ENCODE measurements at regions not wholly inside any gene's neighbourhood (a gene's known extent, or its start where the extent isn't known, plus 50 kb on each side); places are given as distances from the start of the nearest gene placed in this dataset.

DNA sequence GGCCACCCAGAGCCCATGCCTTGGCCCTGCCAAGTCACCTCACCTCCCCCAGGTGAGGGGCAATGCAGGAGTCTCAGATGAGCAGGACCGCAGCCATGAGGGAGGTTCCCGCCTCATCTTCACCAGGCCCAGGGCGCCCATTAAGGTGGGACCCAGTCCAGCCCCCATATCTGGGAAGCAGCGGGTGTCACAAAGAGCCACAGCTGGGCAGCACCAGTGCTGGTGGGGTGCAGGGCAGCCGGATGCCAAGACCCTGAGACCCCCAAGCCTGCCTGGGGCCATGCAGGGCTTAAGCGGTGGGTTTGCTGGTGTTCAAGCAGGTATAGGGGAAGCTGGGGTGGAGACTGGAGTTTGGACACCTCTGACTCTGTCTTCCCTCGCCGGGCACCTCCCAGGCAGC, 237.8 kb upstream of the GSE1 start:
- no peaks in the 10 kb centered on the region for H3K27me3 ChIP-seq (ENCODE audit: insufficient read depth, low read depth, low read length)
- H3K36me3 ChIP-seq (ENCODE audit: insufficient read depth, low read length): no peaks in the 10 kb centered on the region
- H3K9me3 ChIP-seq (ENCODE audit: low read length): no peaks in the 10 kb centered on the region
- H4K20me1 ChIP-seq (ENCODE audit: insufficient read depth): no peaks in the 10 kb centered on the region
- no peak overlapping the region for H2AFZ ChIP-seq (ENCODE audit: low read depth, low read length)
- H3K9ac ChIP-seq (ENCODE audit: low read length): no peak overlapping the region
- no peaks in the 10 kb centered on the region for H3F3A ChIP-seq (ENCODE audit: insufficient read depth, low read length, poor library complexity, severe bottlenecking)
- H3K4me2 ChIP-seq (ENCODE audit: low read length): no peak overlapping the region
- no peak for TF ChIP-seq EZH2 (IDR thresholded peaks at IDR 0.05; ENCODE audit: borderline replicate concordance, insufficient read depth, low read length, poor library complexity, severe bottlenecking)
- TF ChIP-seq EP300 (conservative IDR thresholded peaks at IDR 0.05; ENCODE audit: poor library complexity, severe bottlenecking): no peak
- TF ChIP-seq MXI1 (conservative IDR thresholded peaks at IDR 0.05; ENCODE audit: poor library complexity, severe bottlenecking): no peak
- no peak for TF ChIP-seq RAD21 (conservative IDR thresholded peaks at IDR 0.05)
- no peak for TF ChIP-seq POLR2AphosphoS5 (IDR thresholded peaks at IDR 0.05)
- TF ChIP-seq SMC3 (conservative IDR thresholded peaks at IDR 0.05; ENCODE audit: poor library complexity): no peak
- TF ChIP-seq TAF1 (IDR thresholded peaks at IDR 0.05; ENCODE audit: low read depth): no peak
- TF ChIP-seq, protein P1, sequence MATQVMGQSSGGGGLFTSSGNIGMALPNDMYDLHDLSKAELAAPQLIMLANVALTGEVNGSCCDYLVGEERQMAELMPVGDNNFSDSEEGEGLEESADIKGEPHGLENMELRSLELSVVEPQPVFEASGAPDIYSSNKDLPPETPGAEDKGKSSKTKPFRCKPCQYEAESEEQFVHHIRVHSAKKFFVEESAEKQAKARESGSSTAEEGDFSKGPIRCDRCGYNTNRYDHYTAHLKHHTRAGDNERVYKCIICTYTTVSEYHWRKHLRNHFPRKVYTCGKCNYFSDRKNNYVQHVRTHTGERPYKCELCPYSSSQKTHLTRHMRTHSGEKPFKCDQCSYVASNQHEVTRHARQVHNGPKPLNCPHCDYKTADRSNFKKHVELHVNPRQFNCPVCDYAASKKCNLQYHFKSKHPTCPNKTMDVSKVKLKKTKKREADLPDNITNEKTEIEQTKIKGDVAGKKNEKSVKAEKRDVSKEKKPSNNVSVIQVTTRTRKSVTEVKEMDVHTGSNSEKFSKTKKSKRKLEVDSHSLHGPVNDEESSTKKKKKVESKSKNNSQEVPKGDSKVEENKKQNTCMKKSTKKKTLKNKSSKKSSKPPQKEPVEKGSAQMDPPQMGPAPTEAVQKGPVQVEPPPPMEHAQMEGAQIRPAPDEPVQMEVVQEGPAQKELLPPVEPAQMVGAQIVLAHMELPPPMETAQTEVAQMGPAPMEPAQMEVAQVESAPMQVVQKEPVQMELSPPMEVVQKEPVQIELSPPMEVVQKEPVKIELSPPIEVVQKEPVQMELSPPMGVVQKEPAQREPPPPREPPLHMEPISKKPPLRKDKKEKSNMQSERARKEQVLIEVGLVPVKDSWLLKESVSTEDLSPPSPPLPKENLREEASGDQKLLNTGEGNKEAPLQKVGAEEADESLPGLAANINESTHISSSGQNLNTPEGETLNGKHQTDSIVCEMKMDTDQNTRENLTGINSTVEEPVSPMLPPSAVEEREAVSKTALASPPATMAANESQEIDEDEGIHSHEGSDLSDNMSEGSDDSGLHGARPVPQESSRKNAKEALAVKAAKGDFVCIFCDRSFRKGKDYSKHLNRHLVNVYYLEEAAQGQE (IDR thresholded peaks at IDR 0.05; ENCODE audit: borderline replicate concordance): no peak
- TF ChIP-seq, protein P2, sequence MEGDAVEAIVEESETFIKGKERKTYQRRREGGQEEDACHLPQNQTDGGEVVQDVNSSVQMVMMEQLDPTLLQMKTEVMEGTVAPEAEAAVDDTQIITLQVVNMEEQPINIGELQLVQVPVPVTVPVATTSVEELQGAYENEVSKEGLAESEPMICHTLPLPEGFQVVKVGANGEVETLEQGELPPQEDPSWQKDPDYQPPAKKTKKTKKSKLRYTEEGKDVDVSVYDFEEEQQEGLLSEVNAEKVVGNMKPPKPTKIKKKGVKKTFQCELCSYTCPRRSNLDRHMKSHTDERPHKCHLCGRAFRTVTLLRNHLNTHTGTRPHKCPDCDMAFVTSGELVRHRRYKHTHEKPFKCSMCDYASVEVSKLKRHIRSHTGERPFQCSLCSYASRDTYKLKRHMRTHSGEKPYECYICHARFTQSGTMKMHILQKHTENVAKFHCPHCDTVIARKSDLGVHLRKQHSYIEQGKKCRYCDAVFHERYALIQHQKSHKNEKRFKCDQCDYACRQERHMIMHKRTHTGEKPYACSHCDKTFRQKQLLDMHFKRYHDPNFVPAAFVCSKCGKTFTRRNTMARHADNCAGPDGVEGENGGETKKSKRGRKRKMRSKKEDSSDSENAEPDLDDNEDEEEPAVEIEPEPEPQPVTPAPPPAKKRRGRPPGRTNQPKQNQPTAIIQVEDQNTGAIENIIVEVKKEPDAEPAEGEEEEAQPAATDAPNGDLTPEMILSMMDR (IDR thresholded peaks at IDR 0.05; ENCODE audit: poor library complexity, severe bottlenecking): no peak
- no peaks in the 10 kb centered on the region for H3K9me2 ChIP-seq (ENCODE audit: insufficient read depth, low read length)
- H3K4me3 ChIP-seq (ENCODE audit: low read length): no peak overlapping the region
- H3K27ac ChIP-seq (ENCODE audit: low read length): no peak overlapping the region
- no peaks in the 10 kb centered on the region for H3K79me2 ChIP-seq (replicated peaks; ENCODE audit: insufficient read depth, low read length)

DNA sequence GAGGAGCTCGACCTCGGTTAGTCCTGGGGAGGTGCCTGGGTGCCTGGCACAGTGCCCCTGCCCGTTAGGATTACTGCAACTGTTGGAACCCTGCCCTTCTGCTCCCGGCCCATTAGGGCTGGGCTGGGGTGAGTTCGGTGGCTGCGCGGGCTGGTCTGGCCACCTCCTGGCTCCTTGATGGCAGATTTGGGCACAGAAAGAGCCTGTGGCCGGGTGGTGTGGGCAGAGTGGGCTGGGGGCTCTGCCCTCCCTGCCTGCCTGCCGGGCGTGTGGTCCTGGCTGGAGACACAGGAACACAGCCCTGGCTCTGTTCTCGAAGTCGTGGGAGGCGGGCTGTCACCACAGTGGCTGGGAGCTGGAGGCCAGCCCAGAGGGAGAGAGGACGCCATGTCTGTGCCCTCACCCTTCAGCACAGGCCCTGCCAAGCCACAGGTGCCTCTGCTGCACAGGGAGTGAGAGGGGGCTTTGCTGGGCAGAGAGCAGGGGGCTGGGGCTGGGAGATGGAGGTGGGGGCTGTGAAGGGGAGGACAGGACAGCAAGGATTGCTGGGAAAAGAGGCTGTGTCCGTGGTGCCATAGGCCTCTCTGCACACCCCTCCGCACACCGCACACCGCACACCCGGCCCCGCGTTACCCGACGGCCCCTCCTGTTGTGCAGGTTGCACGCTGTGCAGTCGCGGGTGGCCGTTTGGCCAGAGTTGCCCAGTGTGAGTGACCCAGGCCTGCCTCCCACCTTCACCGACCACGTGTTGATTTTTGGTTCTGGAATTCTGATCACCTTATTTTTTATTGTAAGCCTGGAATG, 236.6 kb upstream of the GSE1 start:
- H3K4me2 ChIP-seq (ENCODE audit: low read length): no peak overlapping the region
- H3K4me3 ChIP-seq (ENCODE audit: low read length): no peak overlapping the region
- TF ChIP-seq MXI1 (conservative IDR thresholded peaks at IDR 0.05; ENCODE audit: poor library complexity, severe bottlenecking) (no peak), TAF1 (IDR thresholded peaks at IDR 0.05; ENCODE audit: low read depth) (no peak), POLR2AphosphoS5 (IDR thresholded peaks at IDR 0.05) (no peak), RAD21 (conservative IDR thresholded peaks at IDR 0.05) (no peak)
- TF ChIP-seq, protein P1 (IDR thresholded peaks at IDR 0.05; ENCODE audit: borderline replicate concordance): no peak
- H3K9me2 ChIP-seq (ENCODE audit: insufficient read depth, low read length): no peaks in the 10 kb centered on the region
- H3K27me3 ChIP-seq (ENCODE audit: insufficient read depth, low read depth, low read length): no peaks in the 10 kb centered on the region
- H3K36me3 ChIP-seq (ENCODE audit: insufficient read depth, low read length): no peaks in the 10 kb centered on the region
- no peak overlapping the region for H3K9ac ChIP-seq (ENCODE audit: low read length)
- no peak overlapping the region for H3K27ac ChIP-seq (ENCODE audit: low read length)
- no peak overlapping the region for H2AFZ ChIP-seq (ENCODE audit: low read depth, low read length)
- H3K79me2 ChIP-seq (replicated peaks; ENCODE audit: insufficient read depth, low read length): no peaks in the 10 kb centered on the region
- no peaks in the 10 kb centered on the region for H4K20me1 ChIP-seq (ENCODE audit: insufficient read depth)
- H3F3A ChIP-seq (ENCODE audit: insufficient read depth, low read length, poor library complexity, severe bottlenecking): no peaks in the 10 kb centered on the region
- H3K9me3 ChIP-seq (ENCODE audit: low read length): no peaks in the 10 kb centered on the region
